ENCODE measurements at regions not wholly inside any gene's neighbourhood (a gene's known extent, or its start where the extent isn't known, plus 50 kb on each side); places are given as distances from the start of the nearest gene placed in this dataset.

DNA sequence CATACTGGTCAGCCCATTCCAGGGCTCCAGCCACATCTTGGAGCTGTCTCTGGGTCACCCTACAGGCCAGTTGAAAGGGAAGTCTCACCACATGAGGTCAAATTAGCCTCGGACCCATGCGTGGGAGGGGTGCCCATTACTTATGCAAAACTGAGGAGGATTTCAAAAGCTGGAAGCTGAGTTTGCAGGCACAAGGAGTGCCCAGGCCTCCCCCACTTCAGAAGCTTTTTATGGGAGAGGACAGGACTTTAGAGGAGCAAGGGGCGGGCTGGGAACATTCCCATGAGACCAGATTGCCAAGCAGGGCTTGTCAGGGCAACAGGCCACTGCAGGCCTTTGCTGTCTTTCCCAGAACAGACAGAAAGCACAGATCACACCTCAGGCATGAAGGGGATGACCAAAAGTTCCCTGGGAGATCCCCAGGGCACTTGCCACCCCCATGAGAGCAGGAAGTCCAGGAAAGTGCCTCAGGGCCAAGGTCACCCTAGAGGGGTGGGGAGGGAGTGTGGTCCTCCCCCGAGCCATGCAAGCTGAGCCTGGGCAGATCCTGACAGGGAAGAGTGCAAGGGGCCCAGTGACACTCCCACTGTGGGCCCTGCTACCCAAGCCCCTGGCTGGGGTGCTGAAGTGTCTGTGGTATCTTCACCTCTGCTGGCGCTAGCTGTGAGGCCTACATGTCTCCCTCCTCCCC, 267.7 kb downstream of the BCL11A start:
- TF ChIP-seq, protein P1, sequence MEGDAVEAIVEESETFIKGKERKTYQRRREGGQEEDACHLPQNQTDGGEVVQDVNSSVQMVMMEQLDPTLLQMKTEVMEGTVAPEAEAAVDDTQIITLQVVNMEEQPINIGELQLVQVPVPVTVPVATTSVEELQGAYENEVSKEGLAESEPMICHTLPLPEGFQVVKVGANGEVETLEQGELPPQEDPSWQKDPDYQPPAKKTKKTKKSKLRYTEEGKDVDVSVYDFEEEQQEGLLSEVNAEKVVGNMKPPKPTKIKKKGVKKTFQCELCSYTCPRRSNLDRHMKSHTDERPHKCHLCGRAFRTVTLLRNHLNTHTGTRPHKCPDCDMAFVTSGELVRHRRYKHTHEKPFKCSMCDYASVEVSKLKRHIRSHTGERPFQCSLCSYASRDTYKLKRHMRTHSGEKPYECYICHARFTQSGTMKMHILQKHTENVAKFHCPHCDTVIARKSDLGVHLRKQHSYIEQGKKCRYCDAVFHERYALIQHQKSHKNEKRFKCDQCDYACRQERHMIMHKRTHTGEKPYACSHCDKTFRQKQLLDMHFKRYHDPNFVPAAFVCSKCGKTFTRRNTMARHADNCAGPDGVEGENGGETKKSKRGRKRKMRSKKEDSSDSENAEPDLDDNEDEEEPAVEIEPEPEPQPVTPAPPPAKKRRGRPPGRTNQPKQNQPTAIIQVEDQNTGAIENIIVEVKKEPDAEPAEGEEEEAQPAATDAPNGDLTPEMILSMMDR (conservative IDR thresholded peaks at IDR 0.05), result no peak
- no peak for TF ChIP-seq EZH2 (IDR thresholded peaks at IDR 0.05; ENCODE audit: low read depth)

Data from PC-9 (cell line).